Endodermal cell (in vitro differentiated cells): ENCODE measurements at regions not wholly inside any gene's neighbourhood (a gene's known extent, or its start where the extent isn't known, plus 50 kb on each side); places are given as distances from the start of the nearest gene placed in this dataset.

Experiments
- DNase-seq: peaks from one replicate; pipeline ENCODE4 v3.0.0-alpha.2; 2017
- H3K27ac ChIP-seq: 2 replicates; pipeline ENCODE4 v1.5.1; 2013; ENCODE audit warnings: mild to moderate bottlenecking, low read depth, low read length, moderate library complexity
- H3K27me3 ChIP-seq: 2 replicates; pipeline ENCODE4 v1.6.1; 2013; ENCODE audit warnings: mild to moderate bottlenecking, low read length, moderate library complexity; ENCODE audit not compliant: insufficient read depth, control insufficient read depth, poor library complexity, severe bottlenecking
- H3K36me3 ChIP-seq: 2 replicates; pipeline ENCODE4 v1.7.0; 2013; ENCODE audit warnings: mild to moderate bottlenecking, low read length, moderate library complexity; ENCODE audit not compliant: control insufficient read depth, insufficient read depth
- H3K4me1 ChIP-seq: one replicate; pipeline ENCODE4 v1.7.0; 2013; ENCODE audit warnings: low read length; ENCODE audit not compliant: control insufficient read depth, insufficient read depth
- H3K4me3 ChIP-seq: 2 replicates; pipeline ENCODE4 v1.5.1; 2013; ENCODE audit warnings: mild to moderate bottlenecking, low read length, moderate library complexity
- H3K9ac ChIP-seq: 2 replicates; pipeline ENCODE4 v1.6.1; 2013; ENCODE audit warnings: mild to moderate bottlenecking, low read length, moderate library complexity; ENCODE audit not compliant: poor library complexity, severe bottlenecking; ENCODE audit errors: extremely low read depth
- H3K9me3 ChIP-seq: 2 replicates; pipeline ENCODE4 v1.6.1; 2013; ENCODE audit warnings: mild to moderate bottlenecking, low read length, moderate library complexity; ENCODE audit not compliant: control insufficient read depth
- H3K27ac Mint-ChIP-seq: 2 replicates; pipeline ENCODE4 v1.8.0; 2020; ENCODE audit warnings: mixed read lengths
- H3K27me3 Mint-ChIP-seq: 2 replicates; pipeline ENCODE4 v1.8.0; 2021; ENCODE audit warnings: mild to moderate bottlenecking, mixed read lengths; ENCODE audit not compliant: insufficient read depth
- H3K36me3 Mint-ChIP-seq: 2 replicates; pipeline ENCODE4 v1.8.0; 2020; ENCODE audit warnings: low read depth, mixed read lengths
- H3K4me1 Mint-ChIP-seq: 2 replicates; pipeline ENCODE4 v1.8.0; 2020; ENCODE audit warnings: mixed read lengths
- H3K4me3 Mint-ChIP-seq: 2 replicates; pipeline ENCODE4 v1.8.0; 2020; ENCODE audit warnings: mild to moderate bottlenecking, moderate library complexity, mixed read lengths
- H3K9me3 Mint-ChIP-seq: 2 replicates; pipeline ENCODE4 v1.8.0; 2020; ENCODE audit warnings: mild to moderate bottlenecking, mixed read lengths
- WGBS, 2 experiments: methylation state at CpG; one replicate each; pipeline versions ENCODE4 v1.1.5 to v1.1.7; 2013; ENCODE audit warnings: missing lambda C conversion rate in 2 of 2, mixed read lengths in 1 of 2; ENCODE audit not compliant: insufficient coverage in 1 of 2, insufficient read length in 1 of 2; 5-methylcytosine and 5-hydroxymethylcytosine counted together
- TF ChIP-seq, protein P1 (sequence below): fragments of 200-600 bp; sonication (generic); conservative IDR thresholded peaks from 2 replicates; pipeline ENCODE4 v1.5.0; 2021; ENCODE audit warnings: antibody characterized with exemption, mild to moderate bottlenecking

DNA sequence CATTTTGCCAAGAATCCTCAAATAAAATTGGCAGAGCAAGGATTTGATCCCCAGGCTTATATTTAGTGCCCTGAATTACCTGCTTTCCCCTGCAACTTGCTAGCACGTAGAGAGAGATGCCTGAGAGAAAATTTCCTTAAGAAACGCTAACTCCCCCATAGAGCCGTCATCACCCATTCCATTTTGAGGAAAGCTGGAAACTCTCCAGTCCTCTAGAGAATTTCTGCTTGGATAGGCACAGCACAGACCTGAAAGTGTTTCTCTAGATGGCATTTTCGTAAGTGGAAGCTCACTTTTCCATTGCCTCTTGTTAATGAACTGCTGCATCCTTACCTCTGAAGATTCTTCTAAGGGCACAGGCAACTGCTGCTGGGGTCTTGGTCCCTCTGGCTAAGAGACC is 277.8 kb upstream of the SIX2 start:
- Mint-ChIP-seq H3K27ac (no peak overlapping the region), H3K4me3 (no peak overlapping the region), H3K36me3 (peaks cover 2% of the 10 kb centered on the region), H3K9me3 (peaks cover 22% of the 10 kb centered on the region), H3K4me1 (no peaks in the 10 kb centered on the region), H3K27me3 (peaks cover 10% of the 10 kb centered on the region)
- TF ChIP-seq, protein P1, sequence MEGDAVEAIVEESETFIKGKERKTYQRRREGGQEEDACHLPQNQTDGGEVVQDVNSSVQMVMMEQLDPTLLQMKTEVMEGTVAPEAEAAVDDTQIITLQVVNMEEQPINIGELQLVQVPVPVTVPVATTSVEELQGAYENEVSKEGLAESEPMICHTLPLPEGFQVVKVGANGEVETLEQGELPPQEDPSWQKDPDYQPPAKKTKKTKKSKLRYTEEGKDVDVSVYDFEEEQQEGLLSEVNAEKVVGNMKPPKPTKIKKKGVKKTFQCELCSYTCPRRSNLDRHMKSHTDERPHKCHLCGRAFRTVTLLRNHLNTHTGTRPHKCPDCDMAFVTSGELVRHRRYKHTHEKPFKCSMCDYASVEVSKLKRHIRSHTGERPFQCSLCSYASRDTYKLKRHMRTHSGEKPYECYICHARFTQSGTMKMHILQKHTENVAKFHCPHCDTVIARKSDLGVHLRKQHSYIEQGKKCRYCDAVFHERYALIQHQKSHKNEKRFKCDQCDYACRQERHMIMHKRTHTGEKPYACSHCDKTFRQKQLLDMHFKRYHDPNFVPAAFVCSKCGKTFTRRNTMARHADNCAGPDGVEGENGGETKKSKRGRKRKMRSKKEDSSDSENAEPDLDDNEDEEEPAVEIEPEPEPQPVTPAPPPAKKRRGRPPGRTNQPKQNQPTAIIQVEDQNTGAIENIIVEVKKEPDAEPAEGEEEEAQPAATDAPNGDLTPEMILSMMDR: no peak
- H3K36me3 ChIP-seq: no peaks in the 10 kb centered on the region
- H3K4me1 ChIP-seq: no peaks in the 10 kb centered on the region
- H3K9ac ChIP-seq: no peak overlapping the region
- H3K4me3 ChIP-seq: no peak overlapping the region
- H3K27ac ChIP-seq: no peak overlapping the region
- no peak for DNase-seq
- no peaks in the 10 kb centered on the region for H3K27me3 ChIP-seq
- peaks cover 5% of the 10 kb centered on the region for H3K9me3 ChIP-seq
- 88 to 91% methylated on average over 3 to 4 of the region's 4 CpGs for WGBS, 2 experiments

DNA sequence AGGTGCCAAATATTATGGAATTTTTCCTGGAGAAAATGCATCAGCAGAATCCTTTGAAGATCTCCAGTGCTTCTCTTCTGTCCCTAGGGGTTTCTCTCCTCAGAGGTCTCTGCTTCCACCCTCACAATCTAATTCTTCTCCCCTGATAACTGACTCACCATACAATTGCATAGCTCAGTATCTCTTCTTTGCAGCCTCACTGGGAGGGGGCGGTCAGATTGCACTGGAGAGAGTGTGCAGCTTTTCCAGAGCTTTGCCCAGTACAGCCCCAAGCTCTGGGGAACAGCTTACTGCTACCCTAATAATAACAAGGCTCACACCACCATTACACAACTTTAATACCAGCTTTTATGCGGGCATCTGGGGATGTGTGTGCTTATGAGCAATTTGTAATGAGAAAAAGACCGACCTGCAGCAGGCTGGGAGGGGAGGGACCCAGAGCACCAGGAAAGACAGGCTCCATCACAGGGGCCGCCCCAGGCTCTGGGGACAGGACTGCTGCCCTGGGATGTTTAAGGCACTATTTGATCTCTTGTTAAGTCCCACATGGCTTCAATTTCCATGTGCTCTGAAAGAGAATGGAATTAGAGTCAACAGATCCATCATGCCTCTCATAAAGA is 276.6 kb upstream of the SIX2 start:
- Mint-ChIP-seq H3K4me1 (no peaks in the 10 kb centered on the region), H3K36me3 (peaks cover under 1% of the 10 kb centered on the region), H3K27ac (no peak overlapping the region), H3K4me3 (no peak overlapping the region), H3K27me3 (peaks cover 16% of the 10 kb centered on the region), H3K9me3 (peaks cover 21% of the 10 kb centered on the region)
- Histone ChIP-seq H3K27ac (no peak overlapping the region), H3K4me3 (no peak overlapping the region), H3K9me3 (peaks cover 5% of the 10 kb centered on the region), H3K9ac (no peak overlapping the region), H3K4me1 (no peaks in the 10 kb centered on the region), H3K27me3 (no peaks in the 10 kb centered on the region), H3K36me3 (no peaks in the 10 kb centered on the region)
- TF ChIP-seq, protein P1: no peak
- DNase-seq: no peak
- 83 to 93% methylated on average over 2 to 4 of the region's 4 CpGs for WGBS, 2 experiments

DNA sequence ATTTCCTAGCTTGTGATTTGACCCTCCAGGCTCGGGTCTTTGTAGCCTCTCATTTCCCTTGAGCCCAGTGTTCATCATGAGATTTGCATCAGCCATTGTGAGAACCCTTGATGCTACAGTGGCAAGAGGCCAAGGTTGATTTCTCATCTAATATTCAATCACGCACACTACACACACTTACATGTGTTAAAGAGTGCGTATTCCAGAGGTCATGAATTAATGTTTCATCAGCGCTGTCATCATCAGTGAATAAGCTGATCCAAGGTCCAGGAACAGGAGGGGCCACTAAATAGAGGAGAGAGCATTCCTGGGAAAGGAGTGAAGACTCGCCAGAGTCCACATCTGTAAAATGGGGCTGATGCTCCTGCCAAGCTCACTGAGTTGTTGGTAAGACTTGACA is 276.1 kb upstream of the SIX2 start:
- Histone ChIP-seq H3K27me3 (peaks cover 2% of the 10 kb centered on the region), H3K36me3 (no peaks in the 10 kb centered on the region), H3K27ac (no peak overlapping the region), H3K9ac (no peak overlapping the region), H3K4me1 (no peaks in the 10 kb centered on the region), H3K4me3 (no peak overlapping the region), H3K9me3 (peaks cover 5% of the 10 kb centered on the region)
- no peaks in the 10 kb centered on the region for H3K36me3 Mint-ChIP-seq
- no peak overlapping the region for H3K27ac Mint-ChIP-seq
- no peak for DNase-seq
- no peaks in the 10 kb centered on the region for H3K4me1 Mint-ChIP-seq
- TF ChIP-seq, protein P1: no peak
- H3K27me3 Mint-ChIP-seq: peaks cover 21% of the 10 kb centered on the region
- 94 to 95% methylated on average over 5 of the region's 5 CpGs for WGBS, 2 experiments
- H3K4me3 Mint-ChIP-seq: no peak overlapping the region
- peaks cover 16% of the 10 kb centered on the region for H3K9me3 Mint-ChIP-seq
